ENCODE measurements at regions not wholly inside any gene's neighbourhood (a gene's known extent, or its start where the extent isn't known, plus 50 kb on each side); places are given as distances from the start of the nearest gene placed in this dataset.

DNA sequence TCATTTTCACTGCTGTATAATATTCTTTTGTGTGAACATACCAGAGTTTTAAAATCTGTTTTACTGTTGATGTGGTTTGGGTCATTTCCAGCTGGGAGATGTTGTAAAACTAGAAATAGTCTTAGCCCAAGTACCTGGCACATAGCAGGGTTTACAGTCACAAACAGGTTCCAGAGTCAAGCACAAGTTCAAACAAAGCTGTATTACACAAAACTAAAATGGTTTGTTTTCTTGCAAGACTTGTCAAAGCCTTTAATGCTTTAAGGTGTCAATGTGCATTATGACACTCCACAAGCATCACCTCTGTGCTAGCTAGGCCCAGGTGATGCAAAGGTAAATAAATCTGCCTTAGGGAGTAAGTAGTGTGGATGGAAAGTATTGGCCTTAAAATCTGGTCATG is 379.1 kb downstream of the MN1 start:
- Histone ChIP-seq H3K18ac (ENCODE audit: low read length) (no peak overlapping the region), H3K4ac (ENCODE audit: low read length) (no peak overlapping the region), H4K8ac (ENCODE audit: low read depth, low read length) (no peak overlapping the region), H2BK15ac (ENCODE audit: low read length) (no peak overlapping the region), H3K9ac (ENCODE audit: low read depth, low read length, poor library complexity) (no peak overlapping the region), H3K9me3 (replicated peaks in 1 of 2; ENCODE audit: control insufficient read depth in 2 of 2, insufficient read depth in 1 of 2, low read depth in 1 of 2, low read length in 2 of 2) (peaks cover 0 to 21% of the 10 kb centered on the region in 2 donors), H3K4me2 (ENCODE audit: insufficient read depth, low read length, poor library complexity, severe bottlenecking) (no peak overlapping the region), H3K79me1 (ENCODE audit: low read depth, low read length) (no peaks in the 10 kb centered on the region), H3K36me3 (replicated peaks in 1 of 2; ENCODE audit: control insufficient read depth in 2 of 2, insufficient read depth in 2 of 2, low read length in 2 of 2) (no peaks in the 10 kb centered on the region), H3K14ac (ENCODE audit: low read length) (no peak overlapping the region), H3K4me1 (ENCODE audit: control insufficient read depth in 2 of 2, insufficient read depth in 1 of 2, low read depth in 1 of 2, low read length in 2 of 2) (peaks cover 0 to 4% of the 10 kb centered on the region in 2 donors), H4K91ac (ENCODE audit: low read depth, low read length, poor library complexity) (no peak overlapping the region), H3K4me3 (ENCODE audit: low read length in 2 of 2) (no peak overlapping the region), H2BK12ac (ENCODE audit: low read length) (no peak overlapping the region), H3K23ac (ENCODE audit: low read depth, low read length, poor library complexity) (no peak overlapping the region), H3K27me3 (ENCODE audit: control insufficient read depth in 3 of 3, insufficient read depth in 3 of 3, low read depth in 1 of 3, low read length in 3 of 3) (peaks cover 0 to 2% (median 0%) of the 10 kb centered on the region in 3 experiments), H2BK5ac (ENCODE audit: low read length) (no peak overlapping the region), H2AK5ac (ENCODE audit: low read depth, low read length) (no peak overlapping the region), H3K27ac (replicated peaks; ENCODE audit: low read length) (no peak overlapping the region), H2AFZ (ENCODE audit: low read length) (no peak overlapping the region), H2BK120ac (ENCODE audit: low read depth, low read length) (no peak overlapping the region)
- no peak for DNase-seq (ENCODE audit: low spot score)

DNA sequence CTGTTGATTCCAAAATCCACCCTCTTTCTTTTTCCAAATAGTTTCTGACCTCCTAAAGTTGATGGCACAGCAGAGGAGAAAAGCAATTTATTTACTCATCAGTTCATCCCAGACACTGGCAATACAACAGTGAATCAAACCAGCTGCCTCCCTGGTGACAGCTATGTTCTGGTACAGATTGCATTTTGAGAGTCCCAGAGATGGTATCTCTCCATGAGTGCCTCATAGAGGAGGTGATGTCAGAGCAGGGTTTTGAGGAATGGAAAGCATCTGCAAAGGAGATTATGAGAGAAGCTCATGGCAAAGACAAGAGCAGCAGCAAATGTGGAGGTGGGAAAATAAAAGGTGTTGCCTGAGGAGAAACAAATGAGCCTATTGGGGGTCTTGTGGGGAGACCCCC is 377.2 kb downstream of the MN1 start:
- H3K9me3 ChIP-seq (replicated peaks in 1 of 2; ENCODE audit: control insufficient read depth in 2 of 2, insufficient read depth in 1 of 2, low read depth in 1 of 2, low read length in 2 of 2), result peaks cover 0 to 24% of the 10 kb centered on the region in 2 donors
- H3K27ac ChIP-seq (replicated peaks; ENCODE audit: low read length), result no peak overlapping the region
- H3K4ac ChIP-seq (ENCODE audit: low read length), result no peak overlapping the region
- H3K9ac ChIP-seq (ENCODE audit: low read depth, low read length, poor library complexity), result no peak overlapping the region
- H2BK5ac ChIP-seq (ENCODE audit: low read length), result no peak overlapping the region
- H2BK15ac ChIP-seq (ENCODE audit: low read length), result no peak overlapping the region
- no peak overlapping the region for H3K4me2 ChIP-seq (ENCODE audit: insufficient read depth, low read length, poor library complexity, severe bottlenecking)
- no peak overlapping the region for H2BK120ac ChIP-seq (ENCODE audit: low read depth, low read length)
- H3K23ac ChIP-seq (ENCODE audit: low read depth, low read length, poor library complexity), result no peak overlapping the region
- H2BK12ac ChIP-seq (ENCODE audit: low read length), result no peak overlapping the region
- H2AK5ac ChIP-seq (ENCODE audit: low read depth, low read length), result no peak overlapping the region
- H2AFZ ChIP-seq (ENCODE audit: low read length), result no peak overlapping the region
- peaks cover 0 to 2% (median 0%) of the 10 kb centered on the region in 3 experiments for H3K27me3 ChIP-seq (ENCODE audit: control insufficient read depth in 3 of 3, insufficient read depth in 3 of 3, low read depth in 1 of 3, low read length in 3 of 3)
- H3K4me3 ChIP-seq (ENCODE audit: low read length in 2 of 2), result no peak overlapping the region
- H4K8ac ChIP-seq (ENCODE audit: low read depth, low read length), result no peak overlapping the region
- H3K36me3 ChIP-seq (replicated peaks in 1 of 2; ENCODE audit: control insufficient read depth in 2 of 2, insufficient read depth in 2 of 2, low read length in 2 of 2), result no peaks in the 10 kb centered on the region
- no peak overlapping the region for H3K18ac ChIP-seq (ENCODE audit: low read length)
- DNase-seq (ENCODE audit: low spot score), result no peak
- no peak overlapping the region for H3K14ac ChIP-seq (ENCODE audit: low read length)
- no peaks in the 10 kb centered on the region for H3K79me1 ChIP-seq (ENCODE audit: low read depth, low read length)
- peaks cover 2 to 4% of the 10 kb centered on the region in 2 donors for H3K4me1 ChIP-seq (ENCODE audit: control insufficient read depth in 2 of 2, insufficient read depth in 1 of 2, low read depth in 1 of 2, low read length in 2 of 2)
- no peak overlapping the region for H4K91ac ChIP-seq (ENCODE audit: low read depth, low read length, poor library complexity)

DNA sequence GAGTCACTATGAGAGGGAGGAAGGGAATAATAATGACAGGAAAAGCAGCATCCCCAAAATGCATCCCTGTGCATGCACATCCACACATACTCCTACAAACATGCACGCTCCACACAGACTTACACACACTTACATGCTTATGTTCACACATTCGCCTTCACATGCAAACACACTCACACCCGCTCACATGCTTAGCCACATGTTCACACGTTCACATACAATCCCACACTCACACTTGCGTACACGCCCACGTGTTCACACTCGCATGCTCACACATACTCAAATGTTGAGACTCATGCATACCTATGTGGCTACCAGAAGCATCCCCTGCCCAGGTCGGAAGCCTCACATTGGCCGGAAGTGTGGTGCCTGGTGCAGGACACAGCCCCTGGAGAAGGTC is 372.1 kb downstream of the MN1 start:
- Histone ChIP-seq H3K4ac (ENCODE audit: low read length) (no peak overlapping the region), H2BK120ac (ENCODE audit: low read depth, low read length) (no peak overlapping the region), H2BK12ac (ENCODE audit: low read length) (no peak overlapping the region), H3K27ac (replicated peaks; ENCODE audit: low read length) (no peak overlapping the region), H3K18ac (ENCODE audit: low read length) (no peak overlapping the region), H2AK5ac (ENCODE audit: low read depth, low read length) (peak overlapping the region; percentile 23), H2BK15ac (ENCODE audit: low read length) (peak overlapping the region; percentile 34), H3K23ac (ENCODE audit: low read depth, low read length, poor library complexity) (no peak overlapping the region), H4K8ac (ENCODE audit: low read depth, low read length) (no peak overlapping the region), H3K14ac (ENCODE audit: low read length) (peak overlapping the region; percentile 22), H3K4me1 (ENCODE audit: control insufficient read depth in 2 of 2, insufficient read depth in 1 of 2, low read depth in 1 of 2, low read length in 2 of 2) (peaks cover 13 to 19% of the 10 kb centered on the region in 2 donors), H3K79me1 (ENCODE audit: low read depth, low read length) (no peaks in the 10 kb centered on the region), H3K9ac (ENCODE audit: low read depth, low read length, poor library complexity) (peak overlapping the region; percentile 14), H3K9me3 (replicated peaks in 1 of 2; ENCODE audit: control insufficient read depth in 2 of 2, insufficient read depth in 1 of 2, low read depth in 1 of 2, low read length in 2 of 2) (peaks cover 7 to 20% of the 10 kb centered on the region in 2 donors), H3K36me3 (replicated peaks in 1 of 2; ENCODE audit: control insufficient read depth in 2 of 2, insufficient read depth in 2 of 2, low read length in 2 of 2) (no peaks in the 10 kb centered on the region), H3K4me2 (ENCODE audit: insufficient read depth, low read length, poor library complexity, severe bottlenecking) (no peak overlapping the region), H3K27me3 (ENCODE audit: control insufficient read depth in 3 of 3, insufficient read depth in 3 of 3, low read depth in 1 of 3, low read length in 3 of 3) (no peaks in the 10 kb centered on the region), H2BK5ac (ENCODE audit: low read length) (no peak overlapping the region), H3K4me3 (ENCODE audit: low read length in 2 of 2) (no peak overlapping the region), H2AFZ (ENCODE audit: low read length) (no peak overlapping the region), H4K91ac (ENCODE audit: low read depth, low read length, poor library complexity) (no peak overlapping the region)
- no peak for DNase-seq (ENCODE audit: low spot score)
- WGBS, 2 donors (ENCODE audit: extremely low coverage in 2 of 2, insufficient read length in 2 of 2, insufficient replicate concordance in 1 of 2), result 100% methylated on average over 2 of the region's 10 CpGs; no CpG with 5 or more reads in 1 of the 2 donors

DNA sequence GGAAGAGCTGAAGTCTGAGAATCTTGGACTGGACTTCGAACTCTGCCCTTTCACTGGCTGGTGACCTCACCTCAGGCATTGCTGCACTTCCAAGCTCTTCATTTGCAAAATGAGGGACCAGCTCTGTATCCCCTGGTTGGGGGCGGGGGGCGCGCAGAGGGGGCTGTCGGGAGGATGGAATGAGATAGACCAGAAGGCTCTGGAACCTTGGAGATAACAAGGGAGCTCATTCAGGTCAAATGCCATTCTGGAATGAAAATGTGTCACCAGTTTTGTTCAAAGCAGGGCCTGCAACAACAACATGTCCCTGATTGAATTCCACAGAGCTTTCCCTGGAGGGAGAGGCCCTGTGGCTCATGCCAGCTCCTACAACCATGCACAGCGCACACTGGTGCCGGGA is 370.5 kb downstream of the MN1 start:
- Histone ChIP-seq H4K8ac (ENCODE audit: low read depth, low read length) (no peak overlapping the region), H2BK5ac (ENCODE audit: low read length) (no peak overlapping the region), H3K14ac (ENCODE audit: low read length) (no peak overlapping the region), H3K4me3 (ENCODE audit: low read length in 2 of 2) (no peak overlapping the region), H3K9me3 (replicated peaks in 1 of 2; ENCODE audit: control insufficient read depth in 2 of 2, insufficient read depth in 1 of 2, low read depth in 1 of 2, low read length in 2 of 2) (peaks cover 7 to 13% of the 10 kb centered on the region in 2 donors), H4K91ac (ENCODE audit: low read depth, low read length, poor library complexity) (peak overlapping the region; percentile 11), H3K23ac (ENCODE audit: low read depth, low read length, poor library complexity) (no peak overlapping the region), H3K4me1 (ENCODE audit: control insufficient read depth in 2 of 2, insufficient read depth in 1 of 2, low read depth in 1 of 2, low read length in 2 of 2) (peaks cover 19 to 33% of the 10 kb centered on the region in 2 donors), H3K27me3 (ENCODE audit: control insufficient read depth in 3 of 3, insufficient read depth in 3 of 3, low read depth in 1 of 3, low read length in 3 of 3) (no peaks in the 10 kb centered on the region), H3K4ac (ENCODE audit: low read length) (no peak overlapping the region), H3K4me2 (ENCODE audit: insufficient read depth, low read length, poor library complexity, severe bottlenecking) (no peak overlapping the region), H2BK120ac (ENCODE audit: low read depth, low read length) (no peak overlapping the region), H3K79me1 (ENCODE audit: low read depth, low read length) (no peaks in the 10 kb centered on the region), H2BK12ac (ENCODE audit: low read length) (no peak overlapping the region), H2AFZ (ENCODE audit: low read length) (no peak overlapping the region), H3K27ac (replicated peaks; ENCODE audit: low read length) (no peak overlapping the region), H2AK5ac (ENCODE audit: low read depth, low read length) (peak overlapping the region; percentile 2), H3K9ac (ENCODE audit: low read depth, low read length, poor library complexity) (no peak overlapping the region), H3K18ac (ENCODE audit: low read length) (no peak overlapping the region), H2BK15ac (ENCODE audit: low read length) (no peak overlapping the region), H3K36me3 (replicated peaks in 1 of 2; ENCODE audit: control insufficient read depth in 2 of 2, insufficient read depth in 2 of 2, low read length in 2 of 2) (no peaks in the 10 kb centered on the region)
- no peak for DNase-seq (ENCODE audit: low spot score)
- no CpG with 5 or more reads among the region's 7 CpGs for WGBS, 2 donors (ENCODE audit: extremely low coverage in 2 of 2, insufficient read length in 2 of 2, insufficient replicate concordance in 1 of 2)

All from neuronal stem cell (in vitro differentiated cells).